PC-3 (cell line): ENCODE measurements at regions not wholly inside any gene's neighbourhood (a gene's known extent, or its start where the extent isn't known, plus 50 kb on each side); places are given as distances from the start of the nearest gene placed in this dataset.
"Not testable (repeated sequence)": the region's sequence is repeated elsewhere in the genome, so short reads cannot be mapped to it uniquely, and the experiment has no call there.

Source experiments
- ATAC-seq: fragments of 200-7000 bp; cut with Tn5 transposase; 2 replicates; pipeline ENCODE4 v1.9.1; 2020; ENCODE audit warnings: mild to moderate bottlenecking, moderate library complexity
- BruUV-seq: library from RNA; stranded (reverse); fragments of 400-500 nt; replicated peaks from 2 replicates; lab custom pipeline; 2021; lab: Mats Ljungman, UMichigan
- CTCF ChIA-PET: fragments of 300-600 bp; sonication (Branson Sonifier 250); formaldehyde crosslinking; loops from one replicate; lab custom pipeline; 2022; ENCODE audit warnings: antibody characterized with exemption; lab: Charles Lee
- POLR2A ChIA-PET: fragments of 300-600 bp; sonication (Branson Sonifier 250); formaldehyde crosslinking; loops from one replicate; lab custom pipeline; 2022; ENCODE audit warnings: antibody characterized with exemption; ENCODE audit not compliant: unreplicated experiment; lab: Charles Lee
- DNase-seq: peaks from one replicate; pipeline ENCODE4 v3.0.0-alpha.2; 2015
- H2AFZ ChIP-seq: fragments of 300-600 bp; sonication (generic); 2 replicates; pipeline ENCODE4 v1.6.0; 2016; ENCODE audit warnings: antibody characterized with exemption, low read length
- H3F3A ChIP-seq: fragments of 300-600 bp; sonication (generic); one replicate; pipeline ENCODE4 v1.6.0; 2017; ENCODE audit warnings: antibody characterized with exemption, low read length, control low read depth, mild to moderate bottlenecking; ENCODE audit not compliant: unreplicated experiment
- H3K27ac ChIP-seq: fragments of 300-600 bp; sonication (generic); 2 replicates; pipeline ENCODE4 v1.5.1; 2016; ENCODE audit warnings: mild to moderate bottlenecking, low read length
- H3K27me3 ChIP-seq: fragments of 300-600 bp; sonication (generic); 2 replicates; pipeline ENCODE4 v1.6.1; 2016; ENCODE audit warnings: low read length, mixed read lengths
- H3K36me3 ChIP-seq: fragments of 300-600 bp; sonication (generic); 2 replicates; pipeline ENCODE4 v1.6.1; 2016; ENCODE audit warnings: low read depth, mixed run types, low read length, mixed read lengths
- H3K4me1 ChIP-seq: fragments of 300-600 bp; sonication (generic); 2 replicates; pipeline ENCODE4 v1.5.1; 2016; ENCODE audit warnings: low read length; ENCODE audit not compliant: insufficient read depth
- H3K4me2 ChIP-seq: fragments of 300-600 bp; sonication (generic); 2 replicates; pipeline ENCODE4 v1.6.0; 2016; ENCODE audit warnings: low read length
- H3K4me3 ChIP-seq: fragments of 300-600 bp; sonication (generic); 2 replicates; pipeline ENCODE4 v1.5.1; 2016; ENCODE audit warnings: mild to moderate bottlenecking, low read length, mixed read lengths
- H3K79me2 ChIP-seq: fragments of 300-600 bp; sonication (generic); 2 replicates; pipeline ENCODE4 v1.6.1; 2017; ENCODE audit warnings: low read length, mixed read lengths
- H3K9ac ChIP-seq: fragments of 300-600 bp; sonication (generic); 2 replicates; pipeline ENCODE4 v1.6.0; 2016; ENCODE audit warnings: mild to moderate bottlenecking, low read length
- H3K9me2 ChIP-seq: fragments of 300-600 bp; sonication (generic); replicated peaks from 2 replicates; pipeline ENCODE4 v1.6.1; 2016; ENCODE audit warnings: mixed run types, low read length, mixed read lengths
- H3K9me3 ChIP-seq: fragments of 300-600 bp; sonication (generic); 2 replicates; pipeline ENCODE4 v1.6.1; 2016; ENCODE audit warnings: low read length, mixed read lengths
- H4K20me1 ChIP-seq: fragments of 300-600 bp; sonication (generic); 2 replicates; pipeline ENCODE4 v1.6.1; 2016; ENCODE audit warnings: low read length, mixed read lengths
- CTCF ChIP-seq: fragments of 300-600 bp; sonication (generic); conservative IDR thresholded peaks from 2 replicates; pipeline ENCODE4 v1.5.1; 2017; ENCODE audit warnings: antibody characterized with exemption, low read depth, mild to moderate bottlenecking, low read length
- EZH2 ChIP-seq: fragments of 300-600 bp; sonication (generic); IDR thresholded peaks from one replicate; pipeline ENCODE4 v1.6.1; 2017; ENCODE audit warnings: antibody characterized with exemption, mild to moderate bottlenecking, low read length; ENCODE audit not compliant: unreplicated experiment
- EZH2phosphoT487 ChIP-seq: fragments of 300-600 bp; sonication (generic); IDR thresholded peaks from 2 replicates; pipeline ENCODE4 v1.6.1; 2018; ENCODE audit warnings: mild to moderate bottlenecking, antibody characterized with exemption, low read length, borderline replicate concordance
- intact Hi-C: fragments of 100-400 bp; cut with micrococcal nuclease; formaldehyde crosslinking; loops from 2 replicates; pipeline ENCODE4 v1.9.0; 2023

GRCh38 chr1:79499541-79499940, 493.0 kb upstream of the ADGRL4 start:
- Histone ChIP-seq H3K9me2 (no peaks in the 10 kb centered on the region), H3K4me1 (no peaks in the 10 kb centered on the region), H3K9ac (no peak overlapping the region), H3K4me2 (no peak overlapping the region), H3K27me3 (no peaks in the 10 kb centered on the region), H3K79me2 (no peaks in the 10 kb centered on the region), H3K9me3 (no peaks in the 10 kb centered on the region), H3K36me3 (no peaks in the 10 kb centered on the region), H3F3A (no peaks in the 10 kb centered on the region), H3K27ac (no peak overlapping the region), H4K20me1 (no peaks in the 10 kb centered on the region), H3K4me3 (no peak overlapping the region), H2AFZ (no peak overlapping the region)
- TF ChIP-seq EZH2phosphoT487, result no peak
- intact Hi-C loops, result loop anchor here (5.0 kb wide), 2 partner anchors 88 to 718 kb away; no protein-coding TSS in a partner anchor
- DNase-seq (no peak), ATAC-seq (no peak)
- POLR2A ChIA-PET, result no interaction called here
- CTCF ChIA-PET, result no interaction called here
- BruUV-seq, result no TSS peak

- ATAC-seq, result peak; percentile 57
- no peaks in the 10 kb centered on the region for H3K9me3 ChIP-seq
- no peak overlapping the region for H3K4me2 ChIP-seq
- no peaks in the 10 kb centered on the region for H3K9me2 ChIP-seq
- no peaks in the 10 kb centered on the region for H3K27me3 ChIP-seq
- POLR2A ChIA-PET, result no interaction called here
- peak; percentile 66 for DNase-seq
- no peaks in the 10 kb centered on the region for H3K79me2 ChIP-seq
- no peaks in the 10 kb centered on the region for H3F3A ChIP-seq
- no TSS peak for BruUV-seq
- H4K20me1 ChIP-seq, result no peaks in the 10 kb centered on the region
- CTCF ChIA-PET, result interaction anchor here (0.7 kb wide), 1 partner anchor 204 kb away, joined by 3 read pairs; no protein-coding TSS in a partner anchor
- no peak overlapping the region for H3K4me3 ChIP-seq
- no peak overlapping the region for H3K27ac ChIP-seq
- no peak overlapping the region for H3K9ac ChIP-seq
- H3K36me3 ChIP-seq, result no peaks in the 10 kb centered on the region
- no peak overlapping the region for H2AFZ ChIP-seq
- no peaks in the 10 kb centered on the region for H3K4me1 ChIP-seq
- TF ChIP-seq EZH2phosphoT487 (no peak), CTCF (peak; percentile 96)
- intact Hi-C loops, result loop anchor here (2.0 to 5.0 kb wide), 3 partner anchors 90 to 720 kb away; no protein-coding TSS in a partner anchor
Measured at GRCh38 chr1:79497193-79497773, 490.8 kb upstream of the ADGRL4 start.

GRCh38 chr1:79496129-79496528, 489.6 kb upstream of the ADGRL4 start:
- H2AFZ ChIP-seq, result no peak overlapping the region
- TF ChIP-seq CTCF, result no peak
- TF ChIP-seq EZH2phosphoT487, result no peak
- TF ChIP-seq EZH2, result no peak
- ChIA-PET CTCF (no interaction called here), POLR2A (no interaction called here)
- H3F3A ChIP-seq, result no peaks in the 10 kb centered on the region
- no peak overlapping the region for H3K4me2 ChIP-seq
- no peaks in the 10 kb centered on the region for H4K20me1 ChIP-seq
- DNase-seq, result no peak
- H3K79me2 ChIP-seq, result no peaks in the 10 kb centered on the region
- no peaks in the 10 kb centered on the region for H3K36me3 ChIP-seq
- H3K9ac ChIP-seq, result no peak overlapping the region
- H3K27me3 ChIP-seq, result no peaks in the 10 kb centered on the region
- ATAC-seq, result no peak
- no peaks in the 10 kb centered on the region for H3K4me1 ChIP-seq
- no peak overlapping the region for H3K27ac ChIP-seq
- H3K9me2 ChIP-seq, result no peaks in the 10 kb centered on the region
- intact Hi-C loops, result loop anchor here (2.0 to 5.0 kb wide), 3 partner anchors 91 to 721 kb away; no protein-coding TSS in a partner anchor
- H3K4me3 ChIP-seq, result no peak overlapping the region
- no peaks in the 10 kb centered on the region for H3K9me3 ChIP-seq
- no TSS peak for BruUV-seq

- BruUV-seq, H3K79me2 ChIP-seq, H3K27me3 ChIP-seq, H3K4me3 ChIP-seq, ATAC-seq, H3K9me3 ChIP-seq, H3K27ac ChIP-seq, POLR2A ChIA-PET, H4K20me1 ChIP-seq, H3K4me2 ChIP-seq, DNase-seq, H3K36me3 ChIP-seq, H3K9ac ChIP-seq, CTCF ChIA-PET, H3K9me2 ChIP-seq, intact Hi-C loops, H3F3A ChIP-seq, H3K4me1 ChIP-seq, H2AFZ ChIP-seq: not testable (repeated sequence)
Measured at GRCh38 chr1:79493702-79494101, 487.2 kb upstream of the ADGRL4 start.

GRCh38 chr1:79488572-79489121, 482.1 kb upstream of the ADGRL4 start:
- intact Hi-C loops, H3K36me3 ChIP-seq, H3K4me3 ChIP-seq, DNase-seq, H3K9ac ChIP-seq, H3K4me1 ChIP-seq, BruUV-seq, H3K27ac ChIP-seq, H3K9me3 ChIP-seq, H3K9me2 ChIP-seq, H2AFZ ChIP-seq, H3K27me3 ChIP-seq, H4K20me1 ChIP-seq, H3K4me2 ChIP-seq, POLR2A ChIA-PET, CTCF ChIA-PET, H3K79me2 ChIP-seq, H3F3A ChIP-seq, ATAC-seq: not testable (repeated sequence)
